ENCODE measurements at regions not wholly inside any gene's neighbourhood (a gene's known extent, or its start where the extent isn't known, plus 50 kb on each side); places are given as distances from the start of the nearest gene placed in this dataset.

GRCh38 chr18:27712066-27712465 lies 464.9 kb downstream of the CDH2 start:
- Histone ChIP-seq H3T11ph (ENCODE audit: low read length) (no peak overlapping the region), H4K8ac (replicated peaks; ENCODE audit: insufficient read length, low read depth, low read length) (no peak overlapping the region), H3K27me3 (ENCODE audit: insufficient read depth, low read length) (no peaks in the 10 kb centered on the region), H3K9ac (ENCODE audit: extremely low read depth, insufficient read length, low read length) (no peak overlapping the region), H3K79me1 (ENCODE audit: insufficient read depth, low read depth, low read length, poor library complexity, severe bottlenecking) (no peaks in the 10 kb centered on the region), H3K23ac (ENCODE audit: insufficient read length, low read depth, low read length) (no peak overlapping the region), H2BK5ac (ENCODE audit: insufficient read length, low read length) (no peak overlapping the region), H4K20me1 (ENCODE audit: control insufficient read depth, insufficient read depth, insufficient read length) (no peaks in the 10 kb centered on the region), H2BK15ac (ENCODE audit: low read depth, low read length) (no peak overlapping the region), H3K9me3 (ENCODE audit: control insufficient read depth, low read depth, low read length) (no peaks in the 10 kb centered on the region), H3K4me2 (ENCODE audit: insufficient read depth, insufficient read length, low read length) (no peak overlapping the region), H2AK5ac (ENCODE audit: insufficient read length, low read length) (no peak overlapping the region), H4K91ac (ENCODE audit: insufficient read length, low read depth, low read length) (no peak overlapping the region), H3K23me2 (ENCODE audit: insufficient read length, low read depth, low read length, poor library complexity, severe bottlenecking) (no peaks in the 10 kb centered on the region), H3K4ac (ENCODE audit: low read depth, low read length) (no peak overlapping the region), H3K4me1 (ENCODE audit: insufficient read depth, low read length) (peaks cover 17% of the 10 kb centered on the region), H4K5ac (ENCODE audit: insufficient read length, low read depth, low read length) (no peak overlapping the region), H2BK12ac (ENCODE audit: insufficient read length, low read depth, low read length) (no peak overlapping the region), H2AFZ (ENCODE audit: low read length) (no peak overlapping the region), H3K56ac (ENCODE audit: insufficient read length, low read depth, low read length) (no peak overlapping the region), H2BK20ac (ENCODE audit: low read depth, low read length, poor library complexity, severe bottlenecking) (no peak overlapping the region), H3K27ac (ENCODE audit: insufficient read length, low read depth, low read length) (peak overlapping the region; percentile 39), H2BK120ac (ENCODE audit: low read depth, low read length, poor library complexity, severe bottlenecking) (no peak overlapping the region), H3K79me2 (ENCODE audit: insufficient read depth, low read length) (no peaks in the 10 kb centered on the region), H3K18ac (ENCODE audit: insufficient read length, low read depth, low read length) (no peak overlapping the region), H3K14ac (ENCODE audit: insufficient read depth, low read length) (no peak overlapping the region)
- Mint-ChIP-seq H3K27me3 (ENCODE audit: low read depth) (no peaks in the 10 kb centered on the region), H3K9me3 (peaks cover 18 to 22% of the 10 kb centered on the region in 2 experiments; a peak in 4 of 5 replicates), H3K27ac (peak overlapping the region; percentile 71 to 97 (median 94); a peak in 6 of 7 replicates), H3K36me3 (ENCODE audit: insufficient read depth in 1 of 3, low read depth in 3 of 3) (peaks cover 4 to 32% (median 18%) of the 10 kb centered on the region in 3 experiments; a peak in 6 of 7 replicates), H3K4me3 (peak overlapping the region in 1 of 2 experiments; percentile 23; a peak in 2 of 5 replicates), H3K4me1 (peaks cover 50 to 63% of the 10 kb centered on the region in 2 experiments)
- DNase-seq: no peak
- no peak for TF ChIP-seq CTCF (conservative IDR thresholded peaks at IDR 0.05)
- no CpG with 5 or more reads among the region's 2 CpGs for WGBS (ENCODE audit: extremely low coverage, insufficient read length, low lambda C conversion rate)
